ENCODE measurements at regions not wholly inside any gene's neighbourhood (a gene's known extent, or its start where the extent isn't known, plus 50 kb on each side); places are given as distances from the start of the nearest gene placed in this dataset.

GRCh38 chr22:47382164-47382890, 619.9 kb downstream of the TBC1D22A start:
- no peak for DNase-seq (ENCODE audit: low spot score)

DNA sequence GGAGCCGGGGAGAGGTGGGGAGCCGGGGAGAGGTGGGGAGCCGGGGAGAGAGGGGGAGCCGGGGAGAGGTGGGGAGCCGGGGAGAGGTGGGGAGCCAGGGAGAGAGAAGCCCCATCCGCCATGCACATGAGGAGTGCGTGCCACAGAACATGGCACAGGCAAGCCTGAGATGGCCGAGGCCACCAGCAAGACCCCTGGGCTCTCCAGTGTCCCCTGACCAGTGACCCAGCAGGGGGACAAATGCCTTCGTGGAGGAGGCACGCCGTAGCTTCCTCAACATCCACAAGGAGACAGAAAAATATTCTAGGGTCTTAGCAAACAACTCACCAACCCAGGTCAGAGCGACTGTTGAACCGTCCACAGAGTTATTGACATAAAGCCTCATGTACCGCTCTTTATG, 618.8 kb downstream of the TBC1D22A start:
- no peak for DNase-seq (ENCODE audit: low spot score)

DNA sequence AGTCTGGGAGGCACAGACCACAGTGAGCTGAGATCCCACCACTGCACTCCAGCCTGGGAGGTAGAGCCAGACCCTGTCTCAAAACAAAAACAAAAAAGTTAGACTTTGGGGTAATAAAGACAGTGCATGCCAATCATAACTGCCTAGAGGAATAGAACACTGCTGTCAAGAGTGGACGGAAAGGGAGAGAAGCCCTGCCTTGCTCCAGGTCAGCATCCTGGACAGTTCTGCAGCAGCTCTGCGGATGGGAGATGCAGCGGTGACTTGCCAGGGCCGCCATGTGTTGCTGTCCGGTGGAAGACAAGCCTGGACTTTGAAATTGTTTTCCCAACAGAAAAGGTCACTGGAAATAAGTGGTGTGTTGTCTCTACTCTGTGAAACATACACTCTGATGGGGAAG, 618.2 kb downstream of the TBC1D22A start:
- DNase-seq (ENCODE audit: low spot score): no peak

DNA sequence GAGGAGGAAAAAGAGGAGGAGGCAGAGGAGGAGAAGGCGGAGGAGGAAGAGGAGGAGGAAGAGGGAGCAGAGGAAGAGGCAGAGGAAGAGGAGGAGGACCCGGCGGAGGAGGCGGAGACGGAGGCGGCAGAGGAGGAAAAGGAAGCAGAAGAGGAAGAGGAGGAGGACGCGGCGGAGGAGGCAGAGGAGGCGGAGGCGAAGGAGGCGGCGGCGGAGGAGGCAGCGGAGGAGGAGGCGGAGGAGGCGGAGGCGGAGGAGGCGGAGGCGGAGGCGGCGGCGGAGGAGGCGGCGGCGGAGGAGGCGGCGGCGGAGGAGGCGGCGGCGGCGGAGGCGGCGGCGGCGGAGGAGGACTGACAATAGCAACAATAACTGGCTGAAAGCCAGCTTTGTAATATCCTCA, 616.6 kb downstream of the TBC1D22A start:
- DNase-seq (ENCODE audit: low spot score): no peak

DNA sequence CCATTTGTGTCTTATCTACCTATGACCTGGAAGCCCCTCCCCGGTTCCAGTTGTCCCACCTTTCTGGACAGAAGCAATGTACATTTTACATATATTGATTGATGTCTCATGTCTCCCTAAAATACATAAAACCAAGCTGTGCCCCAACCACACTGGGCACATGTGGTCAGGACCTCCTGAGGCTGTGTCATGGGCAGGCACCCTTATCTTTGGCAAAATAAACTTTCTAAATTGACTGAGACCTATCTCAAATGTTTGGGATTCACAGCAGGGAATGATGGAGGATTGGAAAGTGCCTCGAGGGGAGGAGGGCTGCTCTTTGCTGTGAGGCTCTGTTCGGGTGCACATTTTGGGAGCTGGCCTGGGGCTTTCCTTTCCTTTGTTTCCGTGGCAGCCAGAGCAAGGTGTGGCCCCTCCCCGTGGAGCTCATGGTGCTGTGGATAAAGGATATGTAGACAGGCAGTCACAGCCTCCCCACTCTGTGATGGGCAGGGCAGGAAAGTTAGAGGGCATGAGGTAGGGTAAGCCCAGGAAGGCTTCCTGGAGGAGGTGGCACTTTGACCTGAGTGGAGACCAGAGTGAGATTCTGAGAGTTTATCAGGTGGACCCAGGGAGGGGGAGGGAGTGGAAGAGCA, 615.6 kb downstream of the TBC1D22A start:
- DNase-seq (ENCODE audit: low spot score): no peak

DNA sequence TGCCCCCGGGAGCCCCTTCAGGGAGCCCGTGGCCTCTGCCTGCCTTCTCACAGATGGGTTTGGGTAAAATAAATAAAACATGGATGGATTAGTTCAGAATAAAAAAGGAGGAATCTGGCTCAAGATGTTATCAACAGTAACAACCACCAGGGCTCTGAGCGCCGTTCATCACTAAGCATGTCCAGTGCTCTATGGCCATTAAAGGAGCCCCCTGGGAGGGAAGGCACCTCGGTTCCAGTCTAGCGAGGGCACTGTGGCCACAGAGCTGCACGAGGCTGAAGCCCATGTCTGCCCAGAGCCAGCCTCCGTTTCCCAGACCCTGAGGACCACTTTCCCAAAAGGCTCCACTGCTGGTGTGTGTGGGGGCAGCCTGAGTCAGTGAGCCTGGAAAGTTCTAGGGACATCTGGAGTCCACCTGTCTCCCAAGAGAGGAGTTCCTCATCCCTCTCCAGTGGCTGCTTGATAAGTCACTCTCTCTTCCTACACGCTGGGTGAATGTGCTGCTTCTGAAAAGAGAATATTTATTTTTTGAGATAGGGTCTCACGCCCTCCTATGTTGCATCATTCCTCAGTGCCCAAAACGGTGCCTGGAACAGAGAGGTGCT, 614.6 kb downstream of the TBC1D22A start:
- DNase-seq (ENCODE audit: low spot score): no peak

GRCh38 chr22:47376322-47376700, 613.9 kb downstream of the TBC1D22A start:
- DNase-seq (ENCODE audit: low spot score): no peak

GRCh38 chr22:47375621-47376321, 613.3 kb downstream of the TBC1D22A start:
- no peak for DNase-seq (ENCODE audit: low spot score)

- no peak for DNase-seq (ENCODE audit: low spot score)
Measured at GRCh38 chr22:47374901-47375575, 612.6 kb downstream of the TBC1D22A start.

GRCh38 chr22:47374273-47374771, 611.9 kb downstream of the TBC1D22A start:
- DNase-seq (ENCODE audit: low spot score): no peak

GRCh38 chr22:47373648-47374272, 611.3 kb downstream of the TBC1D22A start:
- DNase-seq (ENCODE audit: low spot score): no peak

GRCh38 chr22:47372596-47373385, 610.3 kb downstream of the TBC1D22A start:
- no peak for DNase-seq (ENCODE audit: low spot score)

DNA sequence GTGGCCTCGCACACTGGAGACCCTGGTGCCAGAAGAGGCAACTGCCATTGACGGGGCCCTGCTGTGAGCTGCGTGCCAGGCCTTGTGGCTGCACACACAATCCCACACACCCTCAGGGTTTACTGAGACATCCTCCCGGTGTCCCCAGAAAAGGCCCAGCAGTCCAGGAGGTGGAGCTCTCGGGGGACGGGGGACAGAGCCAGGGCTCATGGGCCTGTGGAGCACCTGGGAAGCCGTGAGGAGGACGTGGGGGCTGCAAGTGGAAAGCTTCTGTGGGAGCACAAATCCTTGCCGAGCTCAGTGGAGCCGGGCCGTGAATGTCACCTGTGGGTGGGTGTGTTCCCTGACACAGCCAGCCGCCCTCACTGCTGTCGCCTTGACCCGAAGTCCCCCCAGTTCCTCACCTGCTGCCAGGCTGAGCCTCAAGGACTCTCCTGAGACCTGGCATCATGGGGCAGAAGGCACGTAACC, 609.7 kb downstream of the TBC1D22A start:
- DNase-seq (ENCODE audit: low spot score): no peak

GRCh38 chr22:47371263-47372090, 609.0 kb downstream of the TBC1D22A start:
- DNase-seq (ENCODE audit: low spot score): no peak

GRCh38 chr22:47370448-47371262, 608.2 kb downstream of the TBC1D22A start:
- DNase-seq (ENCODE audit: low spot score): no peak

GRCh38 chr22:47369431-47370015, 607.1 kb downstream of the TBC1D22A start:
- no peak for DNase-seq (ENCODE audit: low spot score)

GRCh38 chr22:47369020-47369419, 606.6 kb downstream of the TBC1D22A start:
- no peak for DNase-seq (ENCODE audit: low spot score)

Measured in HT-29 (cell line).